ENCODE measurements at regions not wholly inside any gene's neighbourhood (a gene's known extent, or its start where the extent isn't known, plus 50 kb on each side); places are given as distances from the start of the nearest gene placed in this dataset.

GRCh38 chr9:3035579-3036332, 191.9 kb upstream of the PUM3 start:
- TF ChIP-seq ZNF580 (tag by site-specific recombination; IDR thresholded peaks at IDR 0.05) (no peak), ZNF19 (tag by site-specific recombination; IDR thresholded peaks at IDR 0.05; ENCODE audit: low read depth) (no peak), ZNF518A (tag by site-specific recombination; conservative IDR thresholded peaks at IDR 0.05; ENCODE audit: low read depth) (no peak)
- POLR2A ChIA-PET, result no interaction called here
- H3K4me1 ChIP-seq (ENCODE audit: control insufficient read depth, insufficient read depth, low read length), result no peaks in the 10 kb centered on the region
- H3K36me3 ChIP-seq (ENCODE audit: control insufficient read depth in 2 of 2, insufficient read depth in 1 of 2, low read length in 2 of 2), result no peaks in the 10 kb centered on the region
- no peaks in the 10 kb centered on the region for H3K9me3 ChIP-seq (ENCODE audit: control insufficient read depth, insufficient read depth, low read depth, low read length)
- H3K4me3 ChIP-seq (ENCODE audit: low read depth, low read length), result no peak overlapping the region
- H3K27ac ChIP-seq (ENCODE audit: extremely low read depth, low read depth, low read length), result no peak overlapping the region
- CTCF ChIA-PET, result interaction anchor here (0.6 to 0.9 kb wide), 2 partner anchors 405 to 972 kb away, joined by 3 to 4 read pairs; no protein-coding TSS in a partner anchor

- no peak for TF ChIP-seq SP3 (tag by site-specific recombination; IDR thresholded peaks at IDR 0.05)
Measured at GRCh38 chr9:3032898-3033297, 189.0 kb upstream of the PUM3 start.

GRCh38 chr9:3028535-3028934, 184.6 kb upstream of the PUM3 start:
- H3K4me3 ChIP-seq (ENCODE audit: low read depth, low read length), result no peak overlapping the region
- CTCF ChIA-PET, result interaction anchor here (2.0 kb wide), 1 partner anchor 10 kb away, joined by 6 read pairs; no protein-coding TSS in a partner anchor
- no peaks in the 10 kb centered on the region for H3K9me3 ChIP-seq (ENCODE audit: control insufficient read depth, insufficient read depth, low read depth, low read length)
- no peaks in the 10 kb centered on the region for H3K36me3 ChIP-seq (ENCODE audit: control insufficient read depth in 2 of 2, insufficient read depth in 1 of 2, low read length in 2 of 2)
- POLR2A ChIA-PET, result no interaction called here
- peaks cover 8% of the 10 kb centered on the region for H3K4me1 ChIP-seq (ENCODE audit: control insufficient read depth, insufficient read depth, low read length)
- no peak overlapping the region for H3K27ac ChIP-seq (ENCODE audit: extremely low read depth, low read depth, low read length)
- TF ChIP-seq ZNF10 (tag by site-specific recombination; IDR thresholded peaks at IDR 0.05) (peak; percentile 18; the same call in 1 of the 2 replicates), ZBTB17 (tag by site-specific recombination; IDR thresholded peaks at IDR 0.05) (peak; percentile 74), ZNF133 (tag by site-specific recombination; IDR thresholded peaks at IDR 0.05) (no peak), GFI1B (tag by site-specific recombination; IDR thresholded peaks at IDR 0.05) (no peak), PRDM6 (tag by site-specific recombination; IDR thresholded peaks at IDR 0.05) (peak; percentile 71), PATZ1 (tag by site-specific recombination; IDR thresholded peaks at IDR 0.05) (peak; percentile 28; the same call in 1 of the 2 replicates), FEZF1 (tag by site-specific recombination; IDR thresholded peaks at IDR 0.05) (peak; percentile 77), MEIS1 (CRISPR knock-in tag; IDR thresholded peaks at IDR 0.05; ENCODE audit: borderline replicate concordance) (0 out of 2 replicates have a peak, but pooled peaks have one; percentile 14), ZBTB21 (tag by site-specific recombination; IDR thresholded peaks at IDR 0.05) (no peak), PRDM10 (tag by site-specific recombination; IDR thresholded peaks at IDR 0.05) (peak; percentile 39; the same call in 1 of the 2 replicates), ZSCAN30 (tag by site-specific recombination; IDR thresholded peaks at IDR 0.05) (0 out of 2 replicates have a peak, but pooled peaks have one; percentile 26), REPIN1 (tag by site-specific recombination; IDR thresholded peaks at IDR 0.05; ENCODE audit: low read depth) (no peak), ZNF660 (tag by site-specific recombination; IDR thresholded peaks at IDR 0.05) (peak; percentile 54; the same call in 1 of the 2 replicates)

More at GRCh38 chr9:3032898-3033297, 189.0 kb upstream of the PUM3 start:
- CTCF ChIA-PET, result no interaction called here
- H3K4me1 ChIP-seq (ENCODE audit: control insufficient read depth, insufficient read depth, low read length), result peaks cover 8% of the 10 kb centered on the region
- H3K9me3 ChIP-seq (ENCODE audit: control insufficient read depth, insufficient read depth, low read depth, low read length), result no peaks in the 10 kb centered on the region
- no peak overlapping the region for H3K4me3 ChIP-seq (ENCODE audit: low read depth, low read length)
- POLR2A ChIA-PET, result no interaction called here
- no peak overlapping the region for H3K27ac ChIP-seq (ENCODE audit: extremely low read depth, low read depth, low read length)
- no peaks in the 10 kb centered on the region for H3K36me3 ChIP-seq (ENCODE audit: control insufficient read depth in 2 of 2, insufficient read depth in 1 of 2, low read length in 2 of 2)

All from HEK293 (cell line).